Brain microvascular endothelial cell (primary cell): ENCODE measurements at regions not wholly inside any gene's neighbourhood (a gene's known extent, or its start where the extent isn't known, plus 50 kb on each side); places are given as distances from the start of the nearest gene placed in this dataset.

Source experiments
- DNase-seq: peaks from one replicate; pipeline ENCODE4 v3.0.0-alpha.2; 2020
- H3K27ac ChIP-seq: fragments of 250-450 bp; sonication (Bioruptor Pico); 2 replicates; pipeline ENCODE4 v1.5.1; 2020; ENCODE audit warnings: mild to moderate bottlenecking, moderate library complexity
- H3K27me3 ChIP-seq: fragments of 250-450 bp; sonication (Bioruptor Pico); replicated peaks from 2 replicates; pipeline ENCODE4 v1.5.1; 2020; ENCODE audit warnings: mild to moderate bottlenecking
- H3K36me3 ChIP-seq: fragments of 250-450 bp; sonication (Bioruptor Pico); replicated peaks from 2 replicates; pipeline ENCODE4 v1.5.1; 2020; ENCODE audit warnings: mild to moderate bottlenecking
- H3K4me3 ChIP-seq: 2 replicates; pipeline ENCODE4 v1.5.1; 2011; ENCODE audit warnings: low read depth, mild to moderate bottlenecking, control low read depth, low read length, moderate library complexity
- CTCF ChIP-seq: IDR thresholded peaks from 2 replicates; pipeline ENCODE4 v1.5.1; 2011; ENCODE audit warnings: low read depth, mild to moderate bottlenecking, moderate library complexity, low read length, control low read depth, inconsistent platforms; ENCODE audit errors: missing control alignments
- in situ Hi-C: cut with HindIII; loops from 2 replicates; pipeline ENCODE4 v1.10.0; 2017; ENCODE audit warnings: low sequenced_read_pairs, low pct_ligation_motif_present

GRCh38 chr5:74303578-74303977 is 336.9 kb downstream of the ENC1 start:
- no peak overlapping the region for H3K4me3 ChIP-seq
- no peak for DNase-seq

DNA sequence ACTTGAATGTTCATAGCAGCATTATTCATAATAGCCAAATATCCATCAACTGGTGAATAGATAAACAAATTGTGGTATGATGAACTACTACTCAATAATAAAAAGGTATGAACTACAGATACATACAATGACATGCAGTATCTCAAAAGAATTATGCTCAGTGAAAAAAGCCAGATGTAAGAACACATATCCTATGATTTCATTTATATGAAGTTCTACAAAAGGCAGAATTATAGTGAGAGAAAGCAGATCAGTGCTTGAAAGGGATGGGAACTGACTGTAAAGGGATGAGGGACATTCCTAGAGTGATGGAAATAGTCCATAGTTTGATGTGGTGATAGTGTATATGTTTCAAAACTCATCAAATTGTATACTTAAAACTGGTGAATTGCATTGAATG is 339.0 kb downstream of the ENC1 start:
- Histone ChIP-seq H3K36me3 (no peaks in the 10 kb centered on the region), H3K27ac (no peak overlapping the region), H3K27me3 (no peaks in the 10 kb centered on the region), H3K4me3 (no peak overlapping the region)
- DNase-seq: no peak
- in situ Hi-C loops: no loop called here
- no peak for TF ChIP-seq CTCF

More at GRCh38 chr5:74303578-74303977, 336.9 kb downstream of the ENC1 start:
- H3K36me3 ChIP-seq: no peaks in the 10 kb centered on the region
- no peak for TF ChIP-seq CTCF
- in situ Hi-C loops: no loop called here
- H3K27ac ChIP-seq: no peak overlapping the region
- H3K27me3 ChIP-seq: no peaks in the 10 kb centered on the region

- no peaks in the 10 kb centered on the region for H3K36me3 ChIP-seq
- TF ChIP-seq CTCF: no peak
- no peak overlapping the region for H3K4me3 ChIP-seq
- H3K27me3 ChIP-seq: no peaks in the 10 kb centered on the region
- no peak overlapping the region for H3K27ac ChIP-seq
- in situ Hi-C loops: no loop called here
- DNase-seq: no peak
These were observed 339.6 kb downstream of the ENC1 start for GRCh38 chr5:74300808-74301389.

DNA sequence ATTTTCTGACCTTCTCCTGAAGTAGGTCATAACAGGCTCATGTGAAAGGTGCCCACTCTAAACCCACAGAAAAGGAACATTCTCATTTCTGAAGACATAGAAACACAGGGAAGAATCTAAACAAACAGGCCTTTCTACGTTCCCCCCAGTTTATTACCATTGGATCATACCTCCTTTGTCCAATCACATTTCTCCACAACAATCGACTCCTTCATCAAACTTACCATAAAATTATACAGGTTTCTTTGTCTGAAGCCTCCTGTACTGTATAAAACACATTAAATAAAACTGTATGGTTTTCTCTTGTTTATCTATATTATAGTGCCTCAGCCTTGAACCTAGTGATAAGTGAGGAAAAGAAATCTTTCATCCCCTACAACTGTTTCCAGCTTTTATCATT is 340.7 kb downstream of the ENC1 start:
- in situ Hi-C loops: no loop called here
- Histone ChIP-seq H3K27ac (no peak overlapping the region), H3K4me3 (no peak overlapping the region), H3K36me3 (no peaks in the 10 kb centered on the region), H3K27me3 (no peaks in the 10 kb centered on the region)
- DNase-seq: no peak
- TF ChIP-seq CTCF: no peak

- H3K27me3 ChIP-seq: no peaks in the 10 kb centered on the region
- H3K4me3 ChIP-seq: no peak overlapping the region
- H3K27ac ChIP-seq: no peak overlapping the region
- TF ChIP-seq CTCF: no peak
- peak; percentile 71 for DNase-seq
- in situ Hi-C loops: no loop called here
- no peaks in the 10 kb centered on the region for H3K36me3 ChIP-seq
These were observed 343.7 kb downstream of the ENC1 start for GRCh38 chr5:74296685-74297408.
